ENCODE measurements at regions not wholly inside any gene's neighbourhood (a gene's known extent, or its start where the extent isn't known, plus 50 kb on each side); places are given as distances from the start of the nearest gene placed in this dataset.

GRCh38 chr4:124938836-124939235 lies 226.3 kb upstream of the ANKRD50 start:
- TF ChIP-seq POLR2A (IDR thresholded peaks at IDR 0.05) (no peak), CTCF (IDR thresholded peaks at IDR 0.05) (no peak)

Data from lower leg skin (tissue), 3 donors.